ENCODE measurements at regions not wholly inside any gene's neighbourhood (a gene's known extent, or its start where the extent isn't known, plus 50 kb on each side); places are given as distances from the start of the nearest gene placed in this dataset.
"Not testable (repeated sequence)": the region's sequence is repeated elsewhere in the genome, so short reads cannot be mapped to it uniquely, and the experiment has no call there.

- no peak overlapping the region for H3K4me3 Mint-ChIP-seq
- H3K36me3 Mint-ChIP-seq (ENCODE audit: low read depth): no peaks in the 10 kb centered on the region
- no peaks in the 10 kb centered on the region for H3K4me1 Mint-ChIP-seq (ENCODE audit: low read depth)
- ATAC-seq: no peak
- H3K27me3 Mint-ChIP-seq: no peaks in the 10 kb centered on the region
- no peak overlapping the region for H3K27ac Mint-ChIP-seq
- peaks cover 2% of the 10 kb centered on the region for H3K9me3 Mint-ChIP-seq
- POLR2A ChIA-PET: no interaction called here
- no peak for DNase-seq
- TF ChIP-seq CTCF (IDR thresholded peaks at IDR 0.05): no peak
- intact Hi-C loops (cut with micrococcal nuclease): no loop called here
- CTCF ChIA-PET: no interaction called here
Measured at GRCh38 chr2:142710336-142710735, 167.1 kb upstream of the KYNU start.

GRCh38 chr2:142707318-142707717, 170.1 kb upstream of the KYNU start:
- ATAC-seq: no peak
- intact Hi-C loops (cut with micrococcal nuclease): no loop called here
- ChIA-PET CTCF (no interaction called here), POLR2A (no interaction called here)
- Mint-ChIP-seq H3K27ac (no peak overlapping the region), H3K9me3 (no peaks in the 10 kb centered on the region), H3K4me3 (no peak overlapping the region), H3K27me3 (no peaks in the 10 kb centered on the region), H3K4me1 (ENCODE audit: low read depth) (no peaks in the 10 kb centered on the region), H3K36me3 (ENCODE audit: low read depth) (no peaks in the 10 kb centered on the region)
- TF ChIP-seq CTCF (IDR thresholded peaks at IDR 0.05): no peak
- DNase-seq: no peak

- CTCF ChIA-PET; H3K27me3 Mint-ChIP-seq; H3K27ac Mint-ChIP-seq; intact Hi-C loops (cut with micrococcal nuclease); H3K36me3 Mint-ChIP-seq (ENCODE audit: low read depth); POLR2A ChIA-PET; H3K4me1 Mint-ChIP-seq (ENCODE audit: low read depth); H3K4me3 Mint-ChIP-seq; H3K9me3 Mint-ChIP-seq; ATAC-seq; DNase-seq: not testable (repeated sequence)
Measured at GRCh38 chr2:142702397-142702796, 175.1 kb upstream of the KYNU start.

GRCh38 chr2:142695350-142696257, 181.9 kb upstream of the KYNU start:
- ATAC-seq; CTCF ChIA-PET; intact Hi-C loops (cut with micrococcal nuclease); H3K27ac Mint-ChIP-seq; H3K27me3 Mint-ChIP-seq; H3K4me3 Mint-ChIP-seq; POLR2A ChIA-PET; H3K36me3 Mint-ChIP-seq (ENCODE audit: low read depth); H3K9me3 Mint-ChIP-seq; DNase-seq; H3K4me1 Mint-ChIP-seq (ENCODE audit: low read depth): not testable (repeated sequence)

DNA sequence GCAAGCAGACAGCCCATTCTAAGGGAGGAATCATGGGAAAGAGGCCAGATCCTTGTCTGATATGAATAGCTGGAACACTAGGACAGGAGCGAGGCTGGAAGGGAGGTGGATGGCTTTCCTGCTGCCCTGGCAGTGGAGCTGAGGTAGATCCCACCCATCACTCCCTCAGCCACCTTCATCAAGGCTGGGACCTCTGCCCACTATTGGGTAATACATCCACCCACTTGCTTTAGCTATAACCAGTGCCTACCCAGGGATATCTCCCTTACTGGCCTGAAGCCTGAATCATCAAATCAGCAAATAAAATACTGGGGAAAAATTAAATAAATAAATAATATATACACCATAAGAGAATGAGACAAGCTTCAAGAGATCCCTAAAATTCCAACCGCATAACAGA, 183.2 kb upstream of the KYNU start:
- H3K36me3 Mint-ChIP-seq (ENCODE audit: low read depth): no peaks in the 10 kb centered on the region

More for the DNA sequence above, 183.2 kb upstream of the KYNU start:
- Mint-ChIP-seq H3K27me3 (no peaks in the 10 kb centered on the region), H3K4me3 (no peak overlapping the region), H3K27ac (no peak overlapping the region), H3K9me3 (no peaks in the 10 kb centered on the region), H3K4me1 (ENCODE audit: low read depth) (no peaks in the 10 kb centered on the region)
- no peak for DNase-seq
- no peak for TF ChIP-seq CTCF (IDR thresholded peaks at IDR 0.05)
- intact Hi-C loops (cut with micrococcal nuclease): no loop called here
- CTCF ChIA-PET: no interaction called here
- no peak for ATAC-seq
- POLR2A ChIA-PET: no interaction called here
